GM12878 (cell line): ENCODE measurements at regions not wholly inside any gene's neighbourhood (a gene's known extent, or its start where the extent isn't known, plus 50 kb on each side); places are given as distances from the start of the nearest gene placed in this dataset.
A peak's percentile ranks its signal among the peaks of the same experiment; 100 is the strongest.

Source experiments
- BCL11A ChIP-seq: IDR thresholded peaks from 2 replicates; pipeline ENCODE4 v1.6.1; 2011; ENCODE audit warnings: low read depth, low read length
- BMI1 ChIP-seq: fragments of 450-650 bp; IDR thresholded peaks from 2 replicates; pipeline ENCODE4 v1.6.1; 2016; ENCODE audit warnings: mild to moderate bottlenecking, moderate library complexity, borderline replicate concordance
- ETV6 ChIP-seq, 2 experiments: fragments of 450-650 bp in 1 of 2; IDR thresholded peaks in 1 of 2; conservative IDR thresholded peaks in 1 of 2; 2 replicates each; pipeline ENCODE4 v1.6.1; 2014; ENCODE audit warnings: antibody characterized with exemption in 1 of 2, borderline replicate concordance in 1 of 2, low read depth in 1 of 2, mild to moderate bottlenecking in 1 of 2, moderate library complexity in 1 of 2
- HDAC6 ChIP-seq: fragments of 200-600 bp; sonication (generic); IDR thresholded peaks from one replicate; pipeline ENCODE4 v1.8.0; 2017; ENCODE audit warnings: antibody characterized with exemption; ENCODE audit not compliant: unreplicated experiment
- MXI1 ChIP-seq: fragments of 150-350 bp; IDR thresholded peaks from 2 replicates; pipeline ENCODE4 v1.6.1; 2011; ENCODE audit warnings: low read depth, mild to moderate bottlenecking, inconsistent platforms, low read length, improper control_type of control experiment
- NR2C2 ChIP-seq: IDR thresholded peaks from 2 replicates; pipeline ENCODE4 v1.6.1; 2011; ENCODE audit warnings: borderline replicate concordance, low read depth; ENCODE audit not compliant: control insufficient read depth, insufficient read length
- RAD51 ChIP-seq: fragments of 450-650 bp; IDR thresholded peaks from 2 replicates; pipeline ENCODE4 v1.6.1; 2016; ENCODE audit warnings: moderate library complexity, mild to moderate bottlenecking, inconsistent platforms
- TF ChIP-seq, protein P1 (sequence below): fragments of 450-650 bp; IDR thresholded peaks from 2 replicates; pipeline ENCODE4 v1.6.1; 2017; ENCODE audit warnings: mild to moderate bottlenecking
- TF ChIP-seq, protein P2 (sequence below): IDR thresholded peaks from 2 replicates; pipeline ENCODE4 v1.6.1; 2011; ENCODE audit warnings: borderline replicate concordance, low read depth, mild to moderate bottlenecking, moderate library complexity, low read length; ENCODE audit not compliant: insufficient read depth, poor library complexity, severe bottlenecking
- TF ChIP-seq, protein P3 (sequence below): IDR thresholded peaks from 2 replicates; pipeline ENCODE4 v1.6.1; 2012; ENCODE audit warnings: low read depth, low read length, improper control_type of control experiment
- TF ChIP-seq, protein P4 (sequence below): fragments of 450-650 bp; formaldehyde crosslinking; IDR thresholded peaks from 2 replicates; pipeline ENCODE4 v1.5.0; 2022; ENCODE audit warnings: mild to moderate bottlenecking, missing genetic modification characterization
- TF ChIP-seq, protein P5 (sequence below): IDR thresholded peaks from 2 replicates; pipeline ENCODE4 v1.6.1; 2012; ENCODE audit warnings: mild to moderate bottlenecking, low read depth, low read length
- TF ChIP-seq, protein P6 (sequence below): fragments of 450-650 bp; IDR thresholded peaks from 2 replicates; pipeline ENCODE4 v1.6.1; 2017; ENCODE audit warnings: mild to moderate bottlenecking, moderate library complexity

DNA sequence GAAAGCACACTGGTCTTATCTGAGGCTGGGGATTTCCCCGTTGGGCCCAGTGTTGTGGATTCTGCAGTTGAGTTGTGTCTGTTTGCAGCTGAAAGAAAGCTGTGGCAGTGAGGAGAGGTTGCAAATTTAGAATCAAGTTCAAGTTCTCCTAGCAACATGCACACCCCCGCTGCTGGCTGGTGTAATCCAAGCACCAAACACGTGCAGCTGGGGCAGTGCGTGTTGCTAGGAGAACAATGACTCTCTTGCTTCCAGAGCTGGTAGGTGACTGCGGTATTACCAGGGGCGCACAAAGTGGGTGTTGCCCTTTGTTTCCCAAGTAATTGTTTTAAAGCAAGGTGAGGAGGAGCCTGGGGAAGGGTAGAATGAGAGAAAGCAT is 91.5 kb downstream of the IER5 start (continued):
- TF ChIP-seq, protein P1, sequence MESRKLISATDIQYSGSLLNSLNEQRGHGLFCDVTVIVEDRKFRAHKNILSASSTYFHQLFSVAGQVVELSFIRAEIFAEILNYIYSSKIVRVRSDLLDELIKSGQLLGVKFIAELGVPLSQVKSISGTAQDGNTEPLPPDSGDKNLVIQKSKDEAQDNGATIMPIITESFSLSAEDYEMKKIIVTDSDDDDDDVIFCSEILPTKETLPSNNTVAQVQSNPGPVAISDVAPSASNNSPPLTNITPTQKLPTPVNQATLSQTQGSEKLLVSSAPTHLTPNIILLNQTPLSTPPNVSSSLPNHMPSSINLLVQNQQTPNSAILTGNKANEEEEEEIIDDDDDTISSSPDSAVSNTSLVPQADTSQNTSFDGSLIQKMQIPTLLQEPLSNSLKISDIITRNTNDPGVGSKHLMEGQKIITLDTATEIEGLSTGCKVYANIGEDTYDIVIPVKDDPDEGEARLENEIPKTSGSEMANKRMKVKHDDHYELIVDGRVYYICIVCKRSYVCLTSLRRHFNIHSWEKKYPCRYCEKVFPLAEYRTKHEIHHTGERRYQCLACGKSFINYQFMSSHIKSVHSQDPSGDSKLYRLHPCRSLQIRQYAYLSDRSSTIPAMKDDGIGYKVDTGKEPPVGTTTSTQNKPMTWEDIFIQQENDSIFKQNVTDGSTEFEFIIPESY = no peak
- no peak for TF ChIP-seq ETV6 (conservative IDR thresholded peaks at IDR 0.05 in 1 of 2, IDR thresholded peaks at IDR 0.05 in 1 of 2; ENCODE audit: borderline replicate concordance in 1 of 2, low read depth in 1 of 2)
- peak; percentile 38; the same call in 1 of the 2 replicates for TF ChIP-seq RAD51
- TF ChIP-seq, protein P2, sequence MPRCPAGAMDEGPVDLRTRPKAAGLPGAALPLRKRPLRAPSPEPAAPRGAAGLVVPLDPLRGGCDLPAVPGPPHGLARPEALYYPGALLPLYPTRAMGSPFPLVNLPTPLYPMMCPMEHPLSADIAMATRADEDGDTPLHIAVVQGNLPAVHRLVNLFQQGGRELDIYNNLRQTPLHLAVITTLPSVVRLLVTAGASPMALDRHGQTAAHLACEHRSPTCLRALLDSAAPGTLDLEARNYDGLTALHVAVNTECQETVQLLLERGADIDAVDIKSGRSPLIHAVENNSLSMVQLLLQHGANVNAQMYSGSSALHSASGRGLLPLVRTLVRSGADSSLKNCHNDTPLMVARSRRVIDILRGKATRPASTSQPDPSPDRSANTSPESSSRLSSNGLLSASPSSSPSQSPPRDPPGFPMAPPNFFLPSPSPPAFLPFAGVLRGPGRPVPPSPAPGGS = no peak
- TF ChIP-seq, protein P3, sequence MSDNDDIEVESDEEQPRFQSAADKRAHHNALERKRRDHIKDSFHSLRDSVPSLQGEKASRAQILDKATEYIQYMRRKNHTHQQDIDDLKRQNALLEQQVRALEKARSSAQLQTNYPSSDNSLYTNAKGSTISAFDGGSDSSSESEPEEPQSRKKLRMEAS = 0 out of 2 replicates have a peak, but pooled peaks have one; percentile 48
- no peak for TF ChIP-seq HDAC6
- TF ChIP-seq, protein P4, sequence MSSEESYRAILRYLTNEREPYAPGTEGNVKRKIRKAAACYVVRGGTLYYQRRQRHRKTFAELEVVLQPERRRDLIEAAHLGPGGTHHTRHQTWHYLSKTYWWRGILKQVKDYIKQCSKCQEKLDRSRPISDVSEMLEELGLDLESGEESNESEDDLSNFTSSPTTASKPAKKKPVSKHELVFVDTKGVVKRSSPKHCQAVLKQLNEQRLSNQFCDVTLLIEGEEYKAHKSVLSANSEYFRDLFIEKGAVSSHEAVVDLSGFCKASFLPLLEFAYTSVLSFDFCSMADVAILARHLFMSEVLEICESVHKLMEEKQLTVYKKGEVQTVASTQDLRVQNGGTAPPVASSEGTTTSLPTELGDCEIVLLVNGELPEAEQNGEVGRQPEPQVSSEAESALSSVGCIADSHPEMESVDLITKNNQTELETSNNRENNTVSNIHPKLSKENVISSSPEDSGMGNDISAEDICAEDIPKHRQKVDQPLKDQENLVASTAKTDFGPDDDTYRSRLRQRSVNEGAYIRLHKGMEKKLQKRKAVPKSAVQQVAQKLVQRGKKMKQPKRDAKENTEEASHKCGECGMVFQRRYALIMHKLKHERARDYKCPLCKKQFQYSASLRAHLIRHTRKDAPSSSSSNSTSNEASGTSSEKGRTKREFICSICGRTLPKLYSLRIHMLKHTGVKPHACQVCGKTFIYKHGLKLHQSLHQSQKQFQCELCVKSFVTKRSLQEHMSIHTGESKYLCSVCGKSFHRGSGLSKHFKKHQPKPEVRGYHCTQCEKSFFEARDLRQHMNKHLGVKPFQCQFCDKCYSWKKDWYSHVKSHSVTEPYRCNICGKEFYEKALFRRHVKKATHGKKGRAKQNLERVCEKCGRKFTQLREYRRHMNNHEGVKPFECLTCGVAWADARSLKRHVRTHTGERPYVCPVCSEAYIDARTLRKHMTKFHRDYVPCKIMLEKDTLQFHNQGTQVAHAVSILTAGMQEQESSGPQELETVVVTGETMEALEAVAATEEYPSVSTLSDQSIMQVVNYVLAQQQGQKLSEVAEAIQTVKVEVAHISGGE (CRISPR knock-in tag) = no peak
- no peak for TF ChIP-seq BCL11A
- peak; percentile 72 for TF ChIP-seq MXI1
- peak; percentile 64 for TF ChIP-seq BMI1
- TF ChIP-seq, protein P5, sequence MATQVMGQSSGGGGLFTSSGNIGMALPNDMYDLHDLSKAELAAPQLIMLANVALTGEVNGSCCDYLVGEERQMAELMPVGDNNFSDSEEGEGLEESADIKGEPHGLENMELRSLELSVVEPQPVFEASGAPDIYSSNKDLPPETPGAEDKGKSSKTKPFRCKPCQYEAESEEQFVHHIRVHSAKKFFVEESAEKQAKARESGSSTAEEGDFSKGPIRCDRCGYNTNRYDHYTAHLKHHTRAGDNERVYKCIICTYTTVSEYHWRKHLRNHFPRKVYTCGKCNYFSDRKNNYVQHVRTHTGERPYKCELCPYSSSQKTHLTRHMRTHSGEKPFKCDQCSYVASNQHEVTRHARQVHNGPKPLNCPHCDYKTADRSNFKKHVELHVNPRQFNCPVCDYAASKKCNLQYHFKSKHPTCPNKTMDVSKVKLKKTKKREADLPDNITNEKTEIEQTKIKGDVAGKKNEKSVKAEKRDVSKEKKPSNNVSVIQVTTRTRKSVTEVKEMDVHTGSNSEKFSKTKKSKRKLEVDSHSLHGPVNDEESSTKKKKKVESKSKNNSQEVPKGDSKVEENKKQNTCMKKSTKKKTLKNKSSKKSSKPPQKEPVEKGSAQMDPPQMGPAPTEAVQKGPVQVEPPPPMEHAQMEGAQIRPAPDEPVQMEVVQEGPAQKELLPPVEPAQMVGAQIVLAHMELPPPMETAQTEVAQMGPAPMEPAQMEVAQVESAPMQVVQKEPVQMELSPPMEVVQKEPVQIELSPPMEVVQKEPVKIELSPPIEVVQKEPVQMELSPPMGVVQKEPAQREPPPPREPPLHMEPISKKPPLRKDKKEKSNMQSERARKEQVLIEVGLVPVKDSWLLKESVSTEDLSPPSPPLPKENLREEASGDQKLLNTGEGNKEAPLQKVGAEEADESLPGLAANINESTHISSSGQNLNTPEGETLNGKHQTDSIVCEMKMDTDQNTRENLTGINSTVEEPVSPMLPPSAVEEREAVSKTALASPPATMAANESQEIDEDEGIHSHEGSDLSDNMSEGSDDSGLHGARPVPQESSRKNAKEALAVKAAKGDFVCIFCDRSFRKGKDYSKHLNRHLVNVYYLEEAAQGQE = no peak
- TF ChIP-seq, protein P6, sequence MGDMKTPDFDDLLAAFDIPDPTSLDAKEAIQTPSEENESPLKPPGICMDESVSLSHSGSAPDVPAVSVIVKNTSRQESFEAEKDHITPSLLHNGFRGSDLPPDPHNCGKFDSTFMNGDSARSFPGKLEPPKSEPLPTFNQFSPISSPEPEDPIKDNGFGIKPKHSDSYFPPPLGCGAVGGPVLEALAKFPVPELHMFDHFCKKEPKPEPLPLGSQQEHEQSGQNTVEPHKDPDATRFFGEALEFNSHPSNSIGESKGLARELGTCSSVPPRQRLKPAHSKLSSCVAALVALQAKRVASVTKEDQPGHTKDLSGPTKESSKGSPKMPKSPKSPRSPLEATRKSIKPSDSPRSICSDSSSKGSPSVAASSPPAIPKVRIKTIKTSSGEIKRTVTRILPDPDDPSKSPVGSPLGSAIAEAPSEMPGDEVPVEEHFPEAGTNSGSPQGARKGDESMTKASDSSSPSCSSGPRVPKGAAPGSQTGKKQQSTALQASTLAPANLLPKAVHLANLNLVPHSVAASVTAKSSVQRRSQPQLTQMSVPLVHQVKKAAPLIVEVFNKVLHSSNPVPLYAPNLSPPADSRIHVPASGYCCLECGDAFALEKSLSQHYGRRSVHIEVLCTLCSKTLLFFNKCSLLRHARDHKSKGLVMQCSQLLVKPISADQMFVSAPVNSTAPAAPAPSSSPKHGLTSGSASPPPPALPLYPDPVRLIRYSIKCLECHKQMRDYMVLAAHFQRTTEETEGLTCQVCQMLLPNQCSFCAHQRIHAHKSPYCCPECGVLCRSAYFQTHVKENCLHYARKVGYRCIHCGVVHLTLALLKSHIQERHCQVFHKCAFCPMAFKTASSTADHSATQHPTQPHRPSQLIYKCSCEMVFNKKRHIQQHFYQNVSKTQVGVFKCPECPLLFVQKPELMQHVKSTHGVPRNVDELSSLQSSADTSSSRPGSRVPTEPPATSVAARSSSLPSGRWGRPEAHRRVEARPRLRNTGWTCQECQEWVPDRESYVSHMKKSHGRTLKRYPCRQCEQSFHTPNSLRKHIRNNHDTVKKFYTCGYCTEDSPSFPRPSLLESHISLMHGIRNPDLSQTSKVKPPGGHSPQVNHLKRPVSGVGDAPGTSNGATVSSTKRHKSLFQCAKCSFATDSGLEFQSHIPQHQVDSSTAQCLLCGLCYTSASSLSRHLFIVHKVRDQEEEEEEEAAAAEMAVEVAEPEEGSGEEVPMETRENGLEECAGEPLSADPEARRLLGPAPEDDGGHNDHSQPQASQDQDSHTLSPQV = no peak
- no peak for TF ChIP-seq NR2C2
